Nephron progenitor cell (in vitro differentiated cells): ENCODE measurements at regions not wholly inside any gene's neighbourhood (a gene's known extent, or its start where the extent isn't known, plus 50 kb on each side); places are given as distances from the start of the nearest gene placed in this dataset.

Experiments used
- DNase-seq: peaks from one replicate; pipeline ENCODE4 v3.0.0; 2021
- H3K27ac Mint-ChIP-seq: 2 replicates; pipeline ENCODE4 v1.8.0; 2021; ENCODE audit warnings: mild to moderate bottlenecking, moderate library complexity, mixed read lengths
- H3K27me3 Mint-ChIP-seq: 2 replicates; pipeline ENCODE4 v1.8.0; 2021; ENCODE audit warnings: mild to moderate bottlenecking, low read depth, mixed read lengths; ENCODE audit not compliant: poor library complexity
- H3K36me3 Mint-ChIP-seq: 2 replicates; pipeline ENCODE4 v1.8.0; 2021; ENCODE audit warnings: low read depth, mixed read lengths
- H3K4me1 Mint-ChIP-seq: 2 replicates; pipeline ENCODE4 v1.8.0; 2021; ENCODE audit warnings: mixed read lengths
- H3K4me3 Mint-ChIP-seq: 2 replicates; pipeline ENCODE4 v1.8.0; 2021; ENCODE audit warnings: mild to moderate bottlenecking, moderate library complexity, mixed read lengths
- H3K9me3 Mint-ChIP-seq: 2 replicates; pipeline ENCODE4 v1.8.0; 2021; ENCODE audit warnings: mild to moderate bottlenecking, moderate library complexity, mixed read lengths
- CTCF ChIP-seq: fragments of 200-600 bp; sonication (generic); IDR thresholded peaks from 2 replicates; pipeline ENCODE4 v1.5.0; 2021; ENCODE audit warnings: antibody characterized with exemption

DNA sequence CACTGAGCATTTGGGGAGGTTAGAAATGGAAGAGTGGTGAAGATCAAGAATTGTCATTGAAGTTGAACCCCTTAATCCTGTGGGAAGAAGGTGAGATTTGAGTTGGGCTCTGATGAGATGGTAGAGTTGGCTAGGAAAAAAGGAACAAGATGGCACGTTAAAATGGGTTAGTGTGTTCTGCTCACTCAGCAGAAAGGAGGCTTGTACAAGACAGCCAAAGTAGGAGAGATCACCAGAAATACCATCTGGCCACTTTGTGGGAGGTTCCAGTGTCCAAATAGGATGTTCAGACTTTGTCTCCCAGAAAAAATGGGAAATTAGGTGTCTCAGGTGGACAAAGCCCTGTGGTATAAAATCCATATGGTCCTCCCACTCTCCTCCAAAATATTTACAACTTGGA lies 56.0 kb upstream of the SLC14A2 start:
- Mint-ChIP-seq H3K27ac (no peak overlapping the region), H3K4me3 (no peak overlapping the region), H3K36me3 (no peaks in the 10 kb centered on the region), H3K9me3 (no peaks in the 10 kb centered on the region), H3K27me3 (no peaks in the 10 kb centered on the region), H3K4me1 (peaks cover 63% of the 10 kb centered on the region)
- DNase-seq: no peak
- TF ChIP-seq CTCF: no peak

- Mint-ChIP-seq H3K27ac (peak overlapping the region; percentile 17), H3K4me1 (peaks cover 63% of the 10 kb centered on the region), H3K27me3 (no peaks in the 10 kb centered on the region), H3K4me3 (no peak overlapping the region), H3K9me3 (no peaks in the 10 kb centered on the region), H3K36me3 (no peaks in the 10 kb centered on the region)
- no peak for DNase-seq
- TF ChIP-seq CTCF: no peak
Measured at GRCh38 chr18:45560870-45561269, 54.4 kb upstream of the SLC14A2 start.

DNA sequence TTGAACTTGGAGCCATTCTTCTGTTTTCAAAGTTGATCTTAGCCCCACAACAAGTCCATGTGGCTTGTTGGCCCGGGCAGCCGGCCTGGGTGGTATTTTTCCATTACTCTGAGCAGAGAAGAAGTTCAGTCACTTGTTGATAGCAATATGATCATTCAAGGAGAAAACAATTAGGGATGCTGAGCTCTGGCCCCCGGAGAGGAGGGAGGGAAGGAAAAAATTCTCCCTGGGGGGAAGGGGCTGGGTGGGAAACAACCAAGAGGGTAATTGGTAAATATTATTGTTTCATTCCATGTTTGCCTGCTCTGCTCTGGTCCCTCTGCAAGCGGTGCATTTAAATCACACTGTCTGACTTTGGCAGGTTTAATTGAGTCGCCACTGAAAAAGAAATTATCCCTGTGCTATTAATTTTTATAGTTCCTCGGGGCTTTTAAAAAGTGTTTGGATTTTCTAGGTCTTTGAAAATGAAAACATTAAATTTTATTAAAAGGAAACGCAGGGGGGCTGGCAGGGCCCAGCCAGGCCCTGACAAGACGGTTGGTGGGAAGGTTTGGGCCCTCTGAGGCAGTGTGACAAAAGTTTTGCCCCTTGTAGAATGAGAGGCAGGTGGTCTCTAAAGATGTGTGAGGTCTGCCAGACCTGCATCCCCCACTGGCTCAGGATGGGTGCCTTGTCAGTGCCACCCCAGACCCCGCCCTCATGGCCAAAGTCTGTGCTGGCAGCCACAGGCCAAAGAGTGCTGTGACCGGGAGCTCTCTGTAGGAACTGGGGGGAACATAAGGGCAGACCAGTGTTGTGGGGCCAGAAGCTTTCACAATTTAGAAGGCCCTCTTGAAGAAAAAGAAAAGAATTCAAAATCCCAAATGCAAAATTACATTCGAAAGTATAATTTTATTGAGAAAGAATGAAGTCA lies 52.5 kb upstream of the SLC14A2 start:
- peak overlapping the region; percentile 96 for H3K27ac Mint-ChIP-seq

GRCh38 chr18:45565280-45565970 lies 49.9 kb upstream of the SLC14A2 start:
- Mint-ChIP-seq H3K9me3 (peaks cover 11% of the 10 kb centered on the region), H3K27me3 (no peaks in the 10 kb centered on the region), H3K4me3 (peak overlapping the region; percentile 42), H3K4me1 (peaks cover 89% of the 10 kb centered on the region), H3K36me3 (peaks cover 7% of the 10 kb centered on the region), H3K27ac (peak overlapping the region; percentile 98)
- DNase-seq: peak; percentile 69
- no peak for TF ChIP-seq CTCF

More for the DNA sequence above, 52.5 kb upstream of the SLC14A2 start:
- Mint-ChIP-seq H3K9me3 (no peaks in the 10 kb centered on the region), H3K4me3 (peak overlapping the region; percentile 25), H3K4me1 (peaks cover 79% of the 10 kb centered on the region), H3K36me3 (no peaks in the 10 kb centered on the region), H3K27me3 (no peaks in the 10 kb centered on the region)
- TF ChIP-seq CTCF: no peak
- DNase-seq: no peak
